ENCODE measurements at regions not wholly inside any gene's neighbourhood (a gene's known extent, or its start where the extent isn't known, plus 50 kb on each side); places are given as distances from the start of the nearest gene placed in this dataset.
"Not testable (repeated sequence)": the region's sequence is repeated elsewhere in the genome, so short reads cannot be mapped to it uniquely, and the experiment has no call there.

DNA sequence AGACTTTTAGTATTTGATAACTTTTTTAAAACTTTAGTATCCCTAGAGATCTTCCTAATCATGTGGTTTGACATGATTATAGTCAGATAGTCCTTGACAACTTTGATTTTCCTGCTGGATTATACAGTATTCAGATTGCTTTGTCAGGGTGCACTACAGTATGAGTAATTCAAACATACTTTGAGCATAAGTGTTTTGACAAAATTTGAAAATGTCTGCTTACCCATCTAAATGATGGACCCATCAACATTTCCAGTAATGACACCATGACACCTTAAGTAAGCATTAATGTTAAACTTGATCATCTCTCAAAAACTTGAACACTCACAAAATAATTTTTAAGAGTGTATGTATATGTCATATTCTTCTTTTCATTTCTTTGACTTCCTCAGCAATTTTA, 514.5 kb upstream of the SMIM31 start:
- no peak overlapping the region for H3K4me3 ChIP-seq

DNA sequence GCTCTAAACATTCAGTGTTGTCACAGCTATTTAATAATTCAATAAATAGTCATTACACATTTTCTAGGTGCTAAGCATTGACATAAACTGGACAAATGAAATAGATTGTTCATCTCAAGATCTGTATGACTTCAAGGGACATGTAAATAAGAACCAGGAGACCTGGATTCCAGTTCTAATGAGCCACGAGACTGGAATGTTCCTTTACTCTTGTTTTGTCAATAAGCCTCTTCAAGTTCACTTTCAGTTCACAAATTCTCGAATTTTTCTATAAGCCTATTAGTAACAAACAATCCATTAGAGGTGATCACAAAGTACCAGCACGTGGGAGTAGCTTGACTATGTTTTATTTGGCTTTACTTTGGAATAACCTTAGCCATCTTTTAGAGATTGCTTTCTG, 514.0 kb upstream of the SMIM31 start:
- H3K4me3 ChIP-seq: no peak overlapping the region
- no peak overlapping the region for H3K27ac ChIP-seq

More for the DNA sequence above, 514.5 kb upstream of the SMIM31 start:
- no peak overlapping the region for H3K27ac ChIP-seq

DNA sequence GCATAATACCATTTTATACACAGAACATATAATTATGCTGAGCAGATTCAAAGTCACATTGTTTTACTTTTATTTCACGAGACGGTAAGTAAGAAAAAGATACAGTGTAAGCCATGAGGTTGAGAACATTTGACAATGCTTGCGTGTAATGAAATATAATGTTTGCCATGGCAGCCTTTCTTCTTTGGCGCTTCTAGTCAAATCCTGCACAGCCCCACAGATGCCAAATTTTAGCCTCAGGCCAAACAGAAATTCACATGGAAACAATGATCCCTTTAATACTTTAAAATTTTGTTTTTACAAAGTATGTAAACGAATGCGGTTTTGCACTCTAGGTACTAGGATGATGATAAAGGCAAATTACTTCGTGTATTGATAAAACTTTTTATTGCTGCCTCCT, 502.7 kb upstream of the SMIM31 start:
- Histone ChIP-seq H3K27ac (no peak overlapping the region), H3K4me3 (no peak overlapping the region)

DNA sequence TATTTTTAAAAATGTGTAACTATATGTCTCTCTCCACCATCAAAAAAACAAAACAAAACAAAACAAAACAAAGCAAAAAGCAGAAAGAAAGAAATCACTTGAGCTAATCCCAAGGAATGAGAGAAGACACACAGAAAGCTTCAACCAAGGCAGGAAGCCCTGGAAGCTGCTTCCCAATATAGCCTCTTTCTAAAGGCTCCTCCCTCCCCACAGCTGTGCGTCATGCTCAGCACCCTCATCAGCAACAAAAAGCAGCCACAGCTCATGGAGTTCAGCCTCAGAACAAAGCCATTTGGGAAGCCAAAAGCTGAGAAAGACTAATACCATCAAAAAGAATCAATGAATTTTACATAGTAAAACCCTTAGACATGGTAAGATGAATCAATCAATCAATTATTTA, 501.6 kb upstream of the SMIM31 start:
- no peak overlapping the region for H3K4me3 ChIP-seq
- H3K27ac ChIP-seq: no peak overlapping the region

DNA sequence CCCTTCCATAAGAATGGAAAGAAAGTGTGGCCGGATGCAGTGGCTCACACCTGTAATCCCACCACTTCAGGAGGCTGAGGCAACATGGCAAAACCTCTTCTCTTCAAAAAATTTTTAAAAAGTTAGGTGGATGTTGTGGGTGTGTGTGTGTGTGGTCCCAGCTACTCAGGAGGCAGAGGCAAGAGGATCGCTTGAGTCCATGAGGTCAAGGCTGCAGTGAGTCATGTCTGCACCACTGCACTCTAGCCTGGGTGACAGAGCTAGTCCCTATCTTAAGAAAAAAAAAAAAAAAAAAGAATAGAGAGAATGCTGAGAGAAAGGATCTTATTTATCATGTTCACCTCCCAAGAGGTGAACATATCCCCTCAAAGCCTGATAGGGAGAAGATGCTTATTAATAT, 492.1 kb upstream of the SMIM31 start:
- Histone ChIP-seq H3K4me3 (no peak overlapping the region), H3K27ac (no peak overlapping the region)

DNA sequence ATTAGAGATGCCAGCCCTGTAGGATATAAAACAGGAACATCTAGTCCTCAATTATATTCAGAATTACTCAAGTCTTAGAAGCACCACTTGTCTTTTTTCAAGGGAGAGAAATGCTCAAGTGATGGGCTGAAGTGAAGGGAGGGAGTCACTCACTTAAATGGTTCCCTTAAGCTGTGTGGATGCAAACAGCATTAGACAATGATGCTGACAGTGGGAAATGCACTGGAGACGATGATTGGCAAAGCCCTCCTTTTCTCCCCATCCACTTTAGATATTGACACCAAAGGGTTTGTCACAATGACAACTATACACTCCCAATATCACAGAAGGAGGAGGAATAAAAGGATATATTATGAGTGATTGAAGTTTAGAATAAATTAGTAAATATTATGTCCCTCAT, 491.4 kb upstream of the SMIM31 start:
- not testable (repeated sequence) for H3K4me3 ChIP-seq, H3K27ac ChIP-seq

DNA sequence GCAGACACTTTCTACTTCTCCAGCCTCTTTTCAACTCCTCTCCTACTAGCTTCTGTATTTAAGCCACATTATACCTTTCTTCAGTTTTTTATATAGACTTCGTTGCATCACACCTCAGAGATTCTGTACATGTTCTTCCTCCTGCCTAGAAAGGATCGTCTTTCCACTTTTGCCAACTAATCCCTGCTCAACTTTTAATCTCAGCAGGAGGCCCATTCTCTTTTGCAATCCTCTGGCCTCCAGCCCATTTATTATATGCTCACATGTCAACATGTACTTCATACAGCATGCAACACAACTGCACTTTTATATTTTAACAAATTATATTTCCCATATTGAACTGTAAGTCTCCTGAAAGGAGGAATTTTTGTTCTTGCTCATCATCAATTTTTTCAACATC, 476.5 kb upstream of the SMIM31 start:
- not testable (repeated sequence) for H3K4me3 ChIP-seq, H3K27ac ChIP-seq

DNA sequence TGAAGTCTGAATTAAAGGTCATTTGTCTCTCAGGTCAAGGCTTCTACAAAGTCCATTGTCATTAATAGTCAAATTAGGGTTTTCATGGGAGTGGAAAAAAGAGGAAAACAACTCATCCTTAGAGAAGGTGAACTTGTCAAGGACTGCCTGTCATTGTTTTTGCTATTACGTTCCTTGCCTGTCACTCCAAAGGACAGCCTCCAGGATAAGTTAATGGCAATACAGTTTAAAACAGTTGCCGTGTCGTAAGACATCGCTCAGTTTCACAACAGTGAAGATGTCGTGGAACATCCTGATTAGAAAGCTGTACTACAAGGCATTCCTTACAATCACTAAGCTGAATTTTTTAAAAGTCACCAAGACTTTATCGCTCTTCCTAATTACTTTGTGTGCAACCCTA, 466.8 kb upstream of the SMIM31 start:
- Histone ChIP-seq H3K4me3 (no peak overlapping the region), H3K27ac (no peak overlapping the region)

DNA sequence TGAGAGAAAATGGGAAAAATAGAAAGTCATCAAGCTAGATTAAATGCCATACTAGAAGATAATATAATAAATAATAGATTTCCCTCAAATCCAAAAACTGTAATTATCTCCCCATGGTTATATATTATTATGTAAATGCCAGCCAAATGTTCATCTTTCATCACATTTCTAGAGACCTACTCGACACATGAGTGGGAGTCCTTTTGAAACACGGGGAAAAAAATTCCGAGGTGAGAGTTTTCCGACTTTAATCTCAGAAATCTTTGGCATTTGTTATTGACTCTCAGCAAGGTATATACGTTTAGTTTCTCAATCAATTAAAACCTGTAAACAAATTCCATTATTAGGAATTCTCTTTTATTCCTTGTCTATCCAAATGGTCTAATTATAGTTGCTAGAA, 465.4 kb upstream of the SMIM31 start:
- Histone ChIP-seq H3K4me3 (no peak overlapping the region), H3K27ac (no peak overlapping the region)

DNA sequence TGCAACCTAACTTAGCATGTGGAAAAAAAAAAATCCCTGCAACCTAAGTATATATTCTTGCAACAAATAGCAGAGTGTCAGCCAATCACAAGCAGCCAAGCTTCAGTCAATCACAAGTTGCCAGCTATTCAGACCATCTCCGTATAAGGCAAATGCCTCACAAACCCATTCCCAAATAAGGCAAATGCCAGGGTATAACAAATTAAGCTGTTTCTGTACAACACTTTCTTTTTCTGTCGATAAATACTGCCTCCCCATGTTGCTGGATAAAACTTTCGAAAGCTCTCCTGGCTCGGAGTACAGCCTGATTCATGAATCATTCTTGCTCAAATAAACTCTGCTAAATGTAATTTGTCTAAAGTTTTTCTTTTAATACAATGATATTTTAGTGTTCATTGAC, 460.7 kb upstream of the SMIM31 start:
- Histone ChIP-seq H3K4me3 (no peak overlapping the region), H3K27ac (no peak overlapping the region)

DNA sequence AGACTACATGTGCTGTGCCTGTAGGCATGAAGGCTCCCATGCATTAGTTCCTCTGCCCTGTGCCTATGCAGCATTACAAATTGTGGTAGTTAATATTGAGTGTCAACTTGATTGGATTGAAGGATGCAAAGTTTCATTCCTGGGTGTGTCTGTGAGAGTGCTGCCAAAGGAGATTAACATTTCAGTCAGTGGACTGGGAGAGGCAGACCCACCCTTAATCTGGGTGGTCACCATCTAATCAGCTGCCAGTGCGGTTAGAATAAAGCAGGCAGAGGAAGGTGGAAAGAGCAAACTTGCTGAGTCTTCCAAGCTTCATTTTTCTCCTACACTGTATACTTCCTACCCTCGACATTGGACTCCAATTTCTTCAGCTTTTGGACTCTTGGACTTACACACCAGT, 460.2 kb upstream of the SMIM31 start:
- no peak overlapping the region for H3K27ac ChIP-seq
- no peak overlapping the region for H3K4me3 ChIP-seq

DNA sequence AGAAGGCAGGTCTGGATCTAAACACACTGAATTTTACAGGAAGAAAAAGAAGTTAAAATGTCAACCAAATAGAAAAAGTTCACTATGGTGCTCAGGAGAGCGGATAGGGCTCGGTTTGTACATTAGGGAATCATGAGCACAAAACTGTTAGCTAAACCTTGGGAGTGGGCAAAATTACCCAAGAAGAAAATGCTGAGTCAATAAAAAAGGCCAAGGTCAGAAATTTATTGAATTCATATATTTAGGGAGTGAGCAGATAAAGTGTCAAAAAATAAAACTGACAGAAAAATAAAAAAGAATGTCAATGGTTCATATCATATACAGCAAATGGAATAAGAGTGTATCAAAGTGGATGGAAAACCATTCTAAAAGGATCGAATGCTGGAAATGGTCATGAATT, 452.5 kb upstream of the SMIM31 start:
- H3K4me3 ChIP-seq: no peak overlapping the region

DNA sequence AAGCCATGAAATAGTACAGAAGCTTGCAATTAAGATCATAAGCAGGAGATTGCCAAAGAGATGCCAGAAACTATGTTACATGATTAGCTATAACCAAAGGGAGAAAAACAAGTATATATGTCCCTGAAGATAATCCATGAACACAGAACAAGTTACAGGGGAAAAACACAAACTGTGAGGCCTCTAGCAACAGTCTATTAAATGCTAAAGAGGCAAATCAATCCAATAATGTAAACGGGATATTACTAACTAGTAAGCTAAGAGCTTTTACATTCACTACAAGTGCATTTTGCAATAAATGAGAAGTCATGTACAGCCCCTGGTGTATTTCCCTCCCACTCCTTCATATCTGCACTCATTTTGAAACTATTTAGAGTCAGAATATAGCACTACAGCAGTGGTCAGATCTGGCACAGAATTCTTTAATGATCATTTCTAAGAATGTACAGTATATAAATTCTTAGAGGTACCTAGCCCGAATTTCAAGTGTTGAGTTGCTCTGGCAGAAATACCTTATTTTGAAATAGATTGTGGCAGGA, 449.8 kb upstream of the SMIM31 start:
- Histone ChIP-seq H3K27ac (no peak overlapping the region), H3K4me3 (no peak overlapping the region)

More for the DNA sequence above, 452.5 kb upstream of the SMIM31 start:
- H3K27ac ChIP-seq: no peak overlapping the region

DNA sequence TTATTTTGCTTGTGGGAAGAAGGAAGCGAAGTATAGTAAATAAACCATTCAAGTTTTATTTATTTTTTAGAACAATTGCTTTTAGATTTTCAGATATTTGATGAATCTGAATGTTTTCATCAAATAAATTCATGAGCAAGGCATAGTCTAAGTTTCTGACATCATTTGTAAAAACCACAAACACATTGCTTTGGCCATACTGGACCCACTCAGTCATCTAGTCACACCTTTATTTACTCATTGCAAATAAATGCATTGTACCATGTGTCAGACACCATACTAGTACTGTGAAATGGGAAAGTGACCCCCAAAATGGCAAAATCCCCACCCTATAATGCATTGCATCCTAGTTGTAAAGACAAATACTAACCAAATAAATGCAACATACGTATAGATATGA, 449.1 kb upstream of the SMIM31 start:
- Histone ChIP-seq H3K27ac (no peak overlapping the region), H3K4me3 (no peak overlapping the region)

DNA sequence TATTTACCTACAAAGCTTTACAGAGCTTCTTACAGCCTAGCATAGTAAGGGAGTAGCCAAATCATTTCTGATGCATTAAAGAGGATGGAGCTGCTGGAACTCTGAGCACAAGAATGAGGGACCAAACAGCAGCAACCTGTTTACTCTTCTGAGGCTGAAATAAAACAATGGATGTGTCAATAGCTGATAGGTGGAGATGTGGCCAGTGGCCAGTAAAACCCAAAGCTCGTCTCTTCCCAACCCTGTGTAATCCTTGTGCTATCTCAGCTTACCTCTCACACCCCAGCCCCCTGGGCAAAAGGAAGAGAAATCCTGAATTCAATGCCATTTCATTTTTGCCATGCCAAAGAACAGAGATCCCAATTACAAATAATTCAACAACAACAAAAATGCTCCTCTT, 446.7 kb upstream of the SMIM31 start:
- Histone ChIP-seq H3K27ac (no peak overlapping the region), H3K4me3 (no peak overlapping the region)

DNA sequence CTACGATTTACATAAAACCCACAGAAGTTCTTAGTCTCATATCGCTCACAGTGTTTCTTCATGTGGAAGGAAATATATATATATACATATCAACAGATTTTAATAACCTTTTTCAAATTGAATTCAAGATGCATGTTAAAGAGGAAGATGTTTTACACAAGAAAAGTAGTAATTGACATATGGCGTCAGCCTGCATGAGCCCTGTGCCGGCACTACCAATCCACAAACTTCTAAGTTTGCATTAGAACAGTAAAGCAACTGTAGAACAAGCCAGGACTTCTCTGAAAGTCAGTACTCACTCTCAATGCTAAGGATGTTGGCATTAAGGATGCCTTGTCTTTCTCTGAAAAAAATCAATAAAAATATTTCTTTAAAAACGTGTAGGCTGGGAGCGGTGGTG, 441.3 kb upstream of the SMIM31 start:
- no peak overlapping the region for H3K27ac ChIP-seq

DNA sequence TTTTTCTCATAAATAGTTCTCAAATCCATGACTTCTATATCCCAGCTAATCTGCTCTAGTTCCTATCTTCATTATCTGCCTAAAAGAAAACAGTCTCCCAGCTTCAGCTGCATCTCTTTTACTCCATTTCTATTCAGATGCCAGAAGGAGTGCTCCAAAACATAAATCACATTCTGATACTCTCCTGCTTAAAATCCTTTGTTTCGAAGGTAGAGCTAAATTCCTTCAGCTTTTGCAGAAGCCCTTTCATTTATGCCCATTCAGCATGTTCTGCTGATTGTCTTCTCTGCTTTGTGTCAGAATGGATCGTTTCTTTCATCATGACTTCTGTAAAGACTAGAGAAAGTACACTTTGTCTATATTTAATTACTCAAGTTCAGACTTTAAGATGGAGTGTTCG, 440.1 kb upstream of the SMIM31 start:
- Histone ChIP-seq H3K27ac (no peak overlapping the region), H3K4me3 (no peak overlapping the region)

More for the DNA sequence above, 441.3 kb upstream of the SMIM31 start:
- H3K4me3 ChIP-seq: no peak overlapping the region

DNA sequence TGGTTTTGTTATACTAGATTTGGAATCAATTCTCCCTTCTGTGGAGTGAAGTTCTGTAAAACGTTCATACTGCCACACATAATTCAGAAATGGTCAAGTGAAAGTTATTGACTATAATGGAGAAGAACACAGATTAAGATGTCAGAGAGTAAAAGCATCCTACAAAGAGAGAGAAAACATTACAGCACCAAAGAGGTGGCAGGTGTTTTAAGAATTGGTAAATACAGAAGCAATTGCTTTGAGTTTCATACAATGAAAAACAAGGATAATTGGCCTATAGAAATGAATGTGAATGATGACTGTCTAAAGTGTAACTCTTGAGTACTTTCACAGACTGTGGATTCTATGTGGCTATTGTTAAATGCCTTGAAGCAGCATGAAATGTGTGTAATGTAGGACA, 435.6 kb upstream of the SMIM31 start:
- no peak overlapping the region for H3K4me3 ChIP-seq
- no peak overlapping the region for H3K27ac ChIP-seq

DNA sequence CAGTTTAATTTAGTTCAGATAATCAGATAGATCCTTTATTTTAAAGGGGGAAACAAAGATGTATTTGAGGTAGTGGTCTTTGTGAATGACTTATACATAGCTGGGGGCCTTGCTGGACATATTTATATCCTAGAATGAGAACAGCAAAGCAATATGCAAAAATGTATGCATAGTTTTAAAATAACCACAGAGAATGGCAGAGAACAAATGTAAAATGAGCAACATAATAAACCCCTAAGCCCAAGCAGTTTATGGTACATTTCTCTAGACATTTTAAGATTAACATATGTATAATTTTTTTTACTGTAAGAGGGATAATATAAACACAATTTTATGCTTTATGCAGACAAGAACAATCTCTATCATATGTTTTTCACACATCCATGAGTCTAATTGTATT, 434.2 kb upstream of the SMIM31 start:
- Histone ChIP-seq H3K27ac (no peak overlapping the region), H3K4me3 (no peak overlapping the region)

DNA sequence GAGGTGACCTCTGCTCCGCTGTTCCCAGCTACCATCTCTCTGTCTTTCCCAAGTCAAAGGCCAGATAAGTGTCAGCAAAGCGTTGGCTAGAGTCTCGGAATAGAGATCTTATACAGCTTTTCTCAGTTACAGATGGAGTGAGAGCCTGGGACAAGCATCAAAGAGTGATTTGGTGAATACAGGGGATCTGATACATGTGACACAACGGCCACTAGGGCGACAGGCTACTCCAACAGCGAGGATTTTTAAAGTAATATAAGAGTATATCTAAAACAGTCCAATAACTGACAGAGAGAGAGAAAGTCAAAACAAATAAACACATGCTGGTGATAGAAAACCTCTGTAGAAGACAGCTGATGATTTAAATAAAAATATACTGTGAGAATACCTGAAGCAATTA, 433.1 kb upstream of the SMIM31 start:
- H3K27ac ChIP-seq: no peak overlapping the region
- H3K4me3 ChIP-seq: no peak overlapping the region

DNA sequence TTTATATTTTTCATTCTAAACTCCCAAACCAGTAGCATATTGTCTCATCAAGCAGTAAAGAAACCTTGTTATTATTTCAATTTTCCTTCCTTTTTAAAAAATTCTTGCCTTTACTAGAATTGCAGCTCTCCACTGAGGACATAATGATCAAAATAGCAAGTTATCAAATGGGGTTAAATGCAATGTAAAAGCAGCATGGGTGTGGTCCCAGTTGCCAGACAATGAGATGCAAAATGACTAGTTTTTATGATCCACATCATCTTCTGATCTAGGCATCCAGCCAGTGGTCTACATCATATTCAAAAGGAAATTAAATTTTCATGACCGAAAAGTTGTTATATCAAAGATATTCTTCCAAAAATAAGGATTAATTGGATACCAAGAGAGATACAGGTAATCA, 427.9 kb upstream of the SMIM31 start:
- H3K27ac ChIP-seq: no peak overlapping the region

DNA sequence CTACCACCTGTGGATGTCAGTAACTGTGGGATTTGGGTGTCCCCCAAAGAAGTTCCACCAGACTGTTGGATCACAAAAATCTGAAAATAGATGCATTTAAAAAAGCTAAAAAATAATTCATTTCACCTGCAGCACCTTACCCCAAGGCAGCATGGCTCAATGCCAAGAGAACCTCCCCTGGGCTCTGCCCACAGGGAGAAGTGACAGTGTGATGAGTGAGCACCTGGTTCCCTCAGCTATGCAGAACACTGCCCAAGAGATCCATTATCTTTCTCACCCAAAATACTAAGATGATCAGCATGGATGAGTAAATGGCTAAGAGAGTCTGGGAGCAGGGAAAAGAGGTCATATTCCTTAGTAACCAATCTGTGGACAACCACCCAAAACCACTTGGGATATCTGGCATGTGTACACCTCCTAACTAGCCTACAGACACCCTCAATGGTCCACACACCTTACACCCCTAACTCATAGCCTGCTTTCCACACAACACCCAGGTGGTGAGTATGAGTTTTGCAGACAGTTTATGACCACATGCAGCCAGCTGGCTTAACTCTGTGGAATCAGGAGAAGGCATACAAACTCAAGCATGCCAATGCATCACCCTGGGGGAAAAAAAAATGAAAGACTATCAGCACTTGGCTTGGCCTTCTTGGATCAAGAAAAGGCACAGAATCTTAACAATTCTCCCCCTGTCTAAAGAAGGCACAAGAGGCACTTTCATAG, 416.5 kb upstream of the SMIM31 start:
- no peak overlapping the region for H3K4me3 ChIP-seq
- no peak overlapping the region for H3K27ac ChIP-seq

More for the DNA sequence above, 427.9 kb upstream of the SMIM31 start:
- H3K4me3 ChIP-seq: no peak overlapping the region

Data from skin epidermis (tissue), 12 donors.